ENCODE measurements at regions not wholly inside any gene's neighbourhood (a gene's known extent, or its start where the extent isn't known, plus 50 kb on each side); places are given as distances from the start of the nearest gene placed in this dataset.

GRCh38 chr10:131805696-131806095, 95.1 kb upstream of the PPP2R2D start:
- no peaks in the 10 kb centered on the region for H3K27me3 ChIP-seq
- H3K36me3 ChIP-seq (replicated peaks; ENCODE audit: insufficient read depth, low read depth), result no peaks in the 10 kb centered on the region
- DNase-seq (ENCODE audit: low spot score), result no peak
- no peak overlapping the region for H3K4me2 ChIP-seq
- no peaks in the 10 kb centered on the region for H3K79me2 ChIP-seq
- TF ChIP-seq, protein P1, sequence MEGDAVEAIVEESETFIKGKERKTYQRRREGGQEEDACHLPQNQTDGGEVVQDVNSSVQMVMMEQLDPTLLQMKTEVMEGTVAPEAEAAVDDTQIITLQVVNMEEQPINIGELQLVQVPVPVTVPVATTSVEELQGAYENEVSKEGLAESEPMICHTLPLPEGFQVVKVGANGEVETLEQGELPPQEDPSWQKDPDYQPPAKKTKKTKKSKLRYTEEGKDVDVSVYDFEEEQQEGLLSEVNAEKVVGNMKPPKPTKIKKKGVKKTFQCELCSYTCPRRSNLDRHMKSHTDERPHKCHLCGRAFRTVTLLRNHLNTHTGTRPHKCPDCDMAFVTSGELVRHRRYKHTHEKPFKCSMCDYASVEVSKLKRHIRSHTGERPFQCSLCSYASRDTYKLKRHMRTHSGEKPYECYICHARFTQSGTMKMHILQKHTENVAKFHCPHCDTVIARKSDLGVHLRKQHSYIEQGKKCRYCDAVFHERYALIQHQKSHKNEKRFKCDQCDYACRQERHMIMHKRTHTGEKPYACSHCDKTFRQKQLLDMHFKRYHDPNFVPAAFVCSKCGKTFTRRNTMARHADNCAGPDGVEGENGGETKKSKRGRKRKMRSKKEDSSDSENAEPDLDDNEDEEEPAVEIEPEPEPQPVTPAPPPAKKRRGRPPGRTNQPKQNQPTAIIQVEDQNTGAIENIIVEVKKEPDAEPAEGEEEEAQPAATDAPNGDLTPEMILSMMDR (IDR thresholded peaks at IDR 0.05; ENCODE audit: poor library complexity), result no peak
- TF ChIP-seq EZH2 (IDR thresholded peaks at IDR 0.05; ENCODE audit: borderline replicate concordance) (no peak), EZH2phosphoT487 (IDR thresholded peaks at IDR 0.05; ENCODE audit: low read depth, severe bottlenecking, unreplicated experiment) (no peak)
- H3K9me3 ChIP-seq (ENCODE audit: low read depth), result no peaks in the 10 kb centered on the region
- WGBS (ENCODE audit: low lambda C conversion rate, missing lambda C conversion rate), result 86% methylated on average over 4 of the region's 4 CpGs
- H3K9me2 ChIP-seq (replicated peaks; ENCODE audit: insufficient read depth), result no peaks in the 10 kb centered on the region
- no peak overlapping the region for H2AFZ ChIP-seq
- peaks cover 6% of the 10 kb centered on the region for H3K4me1 ChIP-seq (ENCODE audit: insufficient read depth)
- no peaks in the 10 kb centered on the region for H4K20me1 ChIP-seq (ENCODE audit: insufficient read depth, poor library complexity, severe bottlenecking)
- no peak overlapping the region for H3K4me3 ChIP-seq
- H3K27ac ChIP-seq, result no peak overlapping the region

DNA sequence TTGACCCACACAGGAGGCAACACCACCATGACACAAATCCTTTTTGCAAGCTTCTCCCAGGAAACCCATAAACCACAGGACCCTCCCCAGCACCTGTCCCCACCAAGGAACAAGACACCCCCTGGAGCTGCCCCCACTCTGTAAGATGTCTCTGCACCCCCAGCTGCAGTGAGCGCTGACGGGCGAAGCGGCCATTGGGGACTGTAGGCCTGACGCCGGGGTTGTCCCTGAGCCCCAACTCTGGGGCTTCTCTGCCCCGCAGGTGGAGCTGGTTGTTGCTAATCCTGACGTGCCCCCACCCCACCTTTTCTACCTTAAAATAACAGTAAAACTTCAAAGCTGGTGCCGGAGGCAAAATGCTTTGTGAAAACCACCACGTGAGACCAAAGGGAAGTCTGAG, 94.7 kb upstream of the PPP2R2D start:
- 89% methylated on average over 10 of the region's 10 CpGs for WGBS (ENCODE audit: low lambda C conversion rate, missing lambda C conversion rate)
- TF ChIP-seq EZH2 (IDR thresholded peaks at IDR 0.05; ENCODE audit: borderline replicate concordance) (no peak), EZH2phosphoT487 (IDR thresholded peaks at IDR 0.05; ENCODE audit: low read depth, severe bottlenecking, unreplicated experiment) (no peak)
- TF ChIP-seq, protein P1 (IDR thresholded peaks at IDR 0.05; ENCODE audit: poor library complexity), result no peak

DNA sequence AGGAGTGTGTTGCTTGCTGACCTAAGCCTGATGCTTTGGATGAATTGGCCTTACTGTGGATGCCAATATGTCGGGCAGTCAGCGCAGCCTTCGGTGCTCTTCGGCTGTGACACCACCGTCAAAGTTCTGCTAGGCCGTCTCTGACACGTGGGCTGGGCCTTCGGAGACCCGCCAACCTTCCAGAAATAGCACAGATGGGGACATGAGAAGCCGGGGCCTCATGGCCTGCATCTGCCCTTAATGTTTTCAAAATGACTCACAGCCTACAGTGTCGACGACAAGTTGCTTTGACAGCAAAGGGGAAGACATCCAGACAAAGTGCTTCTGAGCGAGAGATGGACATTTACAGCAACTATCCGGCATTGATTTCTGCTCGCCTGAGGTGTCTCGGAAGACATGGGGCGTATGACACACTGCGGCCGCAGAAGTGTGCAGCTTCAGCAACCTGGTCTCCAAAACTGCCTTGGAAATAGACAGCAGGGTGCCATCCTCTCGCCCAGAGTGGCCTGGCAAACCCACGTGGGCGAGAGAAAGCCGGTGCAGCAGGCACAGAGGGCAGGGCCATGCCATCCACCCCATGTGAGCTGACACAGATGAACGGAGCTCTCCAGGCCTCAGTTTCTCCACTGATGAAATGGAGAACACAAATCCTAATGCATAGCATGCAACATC, 94.0 kb upstream of the PPP2R2D start:
- no peak for TF ChIP-seq EZH2phosphoT487 (IDR thresholded peaks at IDR 0.05; ENCODE audit: low read depth, severe bottlenecking, unreplicated experiment)
- TF ChIP-seq EZH2 (IDR thresholded peaks at IDR 0.05; ENCODE audit: borderline replicate concordance), result no peak
- TF ChIP-seq, protein P1 (IDR thresholded peaks at IDR 0.05; ENCODE audit: poor library complexity), result no peak
- DNase-seq (ENCODE audit: low spot score), result no peak
- WGBS (ENCODE audit: low lambda C conversion rate, missing lambda C conversion rate), result 71% methylated on average over 24 of the region's 24 CpGs
- Histone ChIP-seq H3K79me2 (no peaks in the 10 kb centered on the region), H3K4me3 (no peak overlapping the region), H3K4me2 (no peak overlapping the region), H3K4me1 (ENCODE audit: insufficient read depth) (peaks cover 6% of the 10 kb centered on the region), H2AFZ (no peak overlapping the region), H3K36me3 (replicated peaks; ENCODE audit: insufficient read depth, low read depth) (no peaks in the 10 kb centered on the region), H3K27ac (no peak overlapping the region), H4K20me1 (ENCODE audit: insufficient read depth, poor library complexity, severe bottlenecking) (no peaks in the 10 kb centered on the region), H3K9me2 (replicated peaks; ENCODE audit: insufficient read depth) (no peaks in the 10 kb centered on the region), H3K27me3 (no peaks in the 10 kb centered on the region), H3K9me3 (ENCODE audit: low read depth) (no peaks in the 10 kb centered on the region)

More for the DNA sequence above, 94.7 kb upstream of the PPP2R2D start:
- Histone ChIP-seq H3K9me3 (ENCODE audit: low read depth) (no peaks in the 10 kb centered on the region), H4K20me1 (ENCODE audit: insufficient read depth, poor library complexity, severe bottlenecking) (no peaks in the 10 kb centered on the region), H3K36me3 (replicated peaks; ENCODE audit: insufficient read depth, low read depth) (no peaks in the 10 kb centered on the region), H3K79me2 (no peaks in the 10 kb centered on the region), H3K27me3 (no peaks in the 10 kb centered on the region), H2AFZ (no peak overlapping the region), H3K4me3 (no peak overlapping the region), H3K4me1 (ENCODE audit: insufficient read depth) (peaks cover 6% of the 10 kb centered on the region), H3K4me2 (no peak overlapping the region), H3K9me2 (replicated peaks; ENCODE audit: insufficient read depth) (no peaks in the 10 kb centered on the region), H3K27ac (no peak overlapping the region)
- DNase-seq (ENCODE audit: low spot score), result no peak
